ENCODE measurements at regions not wholly inside any gene's neighbourhood (a gene's known extent, or its start where the extent isn't known, plus 50 kb on each side); places are given as distances from the start of the nearest gene placed in this dataset.
A peak's percentile ranks its signal among the peaks of the same experiment; 100 is the strongest.

DNA sequence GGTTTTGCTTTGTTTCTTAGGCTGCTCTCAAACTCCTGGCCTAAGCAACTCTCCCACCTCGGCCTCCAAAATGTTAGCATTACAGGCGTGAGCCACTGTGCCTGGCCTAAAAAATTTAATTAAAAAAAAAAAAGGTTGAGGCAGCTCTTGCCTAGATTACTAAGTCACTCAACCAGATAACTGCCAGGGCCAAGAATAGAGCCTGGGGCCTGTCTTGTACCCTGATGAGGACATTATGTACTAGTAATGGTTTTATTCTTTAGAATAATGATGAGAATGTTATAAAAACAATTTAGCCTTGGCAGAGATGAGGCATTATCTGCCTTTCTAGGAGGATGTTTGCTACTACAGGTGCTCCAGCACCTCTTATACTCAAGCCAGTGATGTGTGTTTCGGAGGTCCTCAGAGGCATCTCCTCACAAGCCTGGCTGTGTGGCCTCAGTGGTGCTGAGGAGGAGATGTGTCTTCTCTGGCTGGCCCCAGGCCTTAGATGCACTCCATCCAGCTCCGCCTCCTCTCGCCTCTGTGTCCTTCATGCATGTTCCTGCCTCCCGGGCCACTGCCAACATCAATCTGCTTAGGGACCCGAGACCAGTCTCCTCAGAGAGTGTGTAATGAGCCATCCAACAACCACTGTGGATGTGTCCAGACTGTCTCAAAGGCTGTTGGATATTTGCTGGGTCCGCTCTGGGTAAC lies 337.7 kb upstream of the GATB start:
- DNase-seq, result no peak

- no peak for DNase-seq
Measured at GRCh38 chr4:152097371-152097770, 336.6 kb upstream of the GATB start.

DNA sequence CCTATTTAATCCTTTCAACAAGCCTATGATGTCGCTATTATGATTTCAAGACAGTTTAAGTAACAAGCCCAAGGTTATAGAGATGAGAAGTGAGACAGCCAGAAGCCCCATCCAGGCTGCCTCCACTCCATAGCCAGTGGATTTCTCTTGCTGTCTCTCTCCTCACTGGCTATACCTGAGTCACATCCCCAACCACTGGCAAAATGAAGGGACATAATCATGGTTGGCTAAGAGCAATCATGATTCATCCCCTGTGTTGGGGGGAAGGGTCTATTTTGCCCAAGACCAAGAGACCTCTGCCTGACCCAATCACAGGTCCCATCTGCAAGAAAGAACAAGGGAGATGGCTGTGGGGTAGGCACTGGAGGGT lies 334.9 kb upstream of the GATB start:
- no peak for DNase-seq

- peak in 1 of 3 donors; percentile 52 for DNase-seq
Measured at GRCh38 chr4:152094970-152095700, 334.3 kb upstream of the GATB start.

DNA sequence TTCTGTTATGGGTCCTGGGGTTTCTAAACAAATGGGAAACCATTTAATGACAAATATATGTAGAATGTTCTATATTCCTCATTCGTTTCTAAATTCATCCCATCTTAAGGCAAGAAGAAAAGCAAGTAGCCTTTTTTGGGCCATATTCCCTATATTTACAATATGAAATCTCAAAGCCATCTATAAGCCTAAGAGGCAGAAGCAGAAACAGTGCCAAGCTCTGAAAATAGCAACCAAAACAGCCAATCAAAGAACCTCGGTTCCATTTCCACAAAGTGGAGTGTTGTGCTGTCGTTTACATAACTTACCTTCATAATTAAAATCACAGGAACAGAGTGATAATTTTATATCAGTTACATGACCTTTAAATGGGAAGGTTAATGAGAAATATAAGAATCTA lies 330.6 kb upstream of the GATB start:
- no peak for DNase-seq

- peak in 1 of 3 donors; percentile 71 for DNase-seq
Measured at GRCh38 chr4:152090543-152090942, 329.7 kb upstream of the GATB start.

GRCh38 chr4:152089584-152089983 lies 328.8 kb upstream of the GATB start:
- no peak for DNase-seq

DNA sequence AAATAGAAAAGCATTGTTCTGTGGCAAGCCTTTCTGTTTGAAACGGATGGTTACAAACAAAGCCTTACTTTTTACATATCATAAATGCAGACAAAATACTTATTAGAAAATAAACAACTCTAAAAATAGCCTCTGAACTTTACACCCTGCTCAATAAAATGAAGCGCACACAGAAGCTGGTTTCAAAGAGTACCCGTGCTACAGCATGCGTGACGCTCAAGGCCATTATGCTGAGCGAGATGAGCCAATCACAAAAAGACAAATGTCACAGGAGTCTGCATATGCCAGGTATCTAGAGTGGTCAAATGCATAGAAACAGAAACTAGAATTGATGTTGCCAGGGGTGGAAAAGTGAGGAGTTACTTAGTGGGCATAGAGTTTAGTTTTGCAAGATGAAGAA lies 326.5 kb upstream of the GATB start:
- DNase-seq, result no peak

GRCh38 chr4:152085657-152086056 lies 324.9 kb upstream of the GATB start:
- DNase-seq, result no peak

DNA sequence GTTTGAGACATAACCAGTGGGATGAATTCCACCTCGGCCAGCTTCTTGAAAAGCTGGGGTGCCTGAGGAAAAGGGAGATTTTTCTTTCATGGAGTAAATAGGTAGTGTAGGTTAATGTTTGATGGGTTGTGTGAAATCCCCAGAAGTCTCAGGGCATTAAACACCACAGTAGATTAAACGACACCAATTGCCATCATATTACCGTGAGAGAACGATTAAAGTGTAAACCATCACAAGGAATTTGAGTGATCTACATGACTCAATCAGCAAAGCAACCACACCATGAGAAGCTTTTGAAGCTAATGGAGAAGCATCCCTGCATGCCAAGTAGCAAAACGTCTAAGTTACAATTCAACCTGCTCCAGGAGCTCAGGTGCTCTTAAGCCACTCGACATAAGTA lies 322.5 kb upstream of the GATB start:
- DNase-seq, result no peak

GRCh38 chr4:152081024-152081423 lies 320.2 kb upstream of the GATB start:
- no peak for DNase-seq

- DNase-seq, result no peak
Measured at GRCh38 chr4:152079543-152080293, 318.9 kb upstream of the GATB start.

DNA sequence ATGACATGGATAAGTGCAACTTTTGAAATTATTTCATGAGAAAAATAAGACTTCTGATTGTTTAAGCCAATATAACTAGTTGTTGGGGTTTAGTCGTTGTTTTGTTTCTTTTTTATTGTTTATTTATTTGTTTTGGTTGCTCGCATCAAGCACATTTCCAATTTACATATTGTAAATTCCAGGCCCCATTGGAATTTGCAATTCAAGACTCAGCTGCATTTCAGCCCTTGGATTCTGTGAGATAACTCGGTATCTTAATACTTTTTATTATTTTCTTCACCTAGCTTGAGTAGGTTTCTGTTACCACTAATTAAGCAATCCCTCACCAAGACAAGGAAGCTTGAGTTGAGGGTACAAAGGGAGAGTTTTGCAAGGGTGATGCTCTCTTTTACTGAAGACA lies 318.3 kb upstream of the GATB start:
- DNase-seq, result no peak

DNA sequence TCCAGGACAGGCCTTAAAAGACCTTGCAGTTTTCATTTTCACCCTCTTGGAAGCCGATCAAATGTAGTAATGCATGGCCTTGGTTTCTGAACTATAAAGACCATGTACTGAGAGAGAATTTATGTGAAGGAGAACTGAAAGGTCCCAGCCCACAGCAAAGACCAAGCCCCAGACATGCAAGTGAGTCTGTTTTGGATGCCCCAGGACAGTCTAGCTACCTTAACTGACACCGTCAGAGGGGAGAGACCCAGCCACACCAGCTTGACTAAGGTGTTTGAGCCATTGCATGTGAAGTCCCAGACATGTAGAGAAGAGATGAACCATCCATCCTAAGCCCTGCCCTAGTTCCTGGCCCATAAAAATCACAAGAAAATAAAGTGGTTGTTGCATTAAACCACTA lies 316.8 kb upstream of the GATB start:
- DNase-seq, result no peak

DNA sequence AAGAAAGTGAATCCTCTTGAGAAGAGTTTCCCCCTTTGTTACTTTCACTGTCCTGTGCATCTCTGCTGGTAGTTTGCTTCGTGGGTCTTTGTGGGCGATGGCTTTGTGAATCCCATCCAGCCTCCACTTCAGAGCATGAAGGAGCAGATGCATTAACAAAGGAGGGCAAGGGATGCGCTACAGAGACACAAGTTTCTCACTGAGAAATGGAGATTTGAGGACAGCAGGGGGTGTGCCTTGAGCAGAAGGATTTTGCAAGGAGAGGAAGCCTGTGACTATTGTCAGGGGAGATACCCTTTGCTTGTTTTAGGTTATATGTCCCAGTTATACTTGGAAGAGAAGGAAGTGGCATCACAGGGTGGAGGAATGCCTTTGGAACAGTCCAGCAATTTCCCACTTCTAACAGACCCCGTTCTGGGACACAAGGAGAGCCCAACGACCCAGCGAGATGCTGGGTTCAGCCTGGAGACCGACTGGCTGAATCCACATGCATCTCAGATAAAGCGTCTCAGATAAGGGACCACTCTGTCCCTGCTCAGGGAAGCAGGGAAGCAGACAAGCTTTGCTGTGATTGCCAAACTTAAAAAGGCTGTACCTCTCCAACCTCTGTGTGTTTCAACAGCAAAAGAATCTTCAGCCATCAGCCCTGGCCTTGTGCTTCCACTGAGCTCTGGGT lies 314.6 kb upstream of the GATB start:
- no peak for DNase-seq

DNA sequence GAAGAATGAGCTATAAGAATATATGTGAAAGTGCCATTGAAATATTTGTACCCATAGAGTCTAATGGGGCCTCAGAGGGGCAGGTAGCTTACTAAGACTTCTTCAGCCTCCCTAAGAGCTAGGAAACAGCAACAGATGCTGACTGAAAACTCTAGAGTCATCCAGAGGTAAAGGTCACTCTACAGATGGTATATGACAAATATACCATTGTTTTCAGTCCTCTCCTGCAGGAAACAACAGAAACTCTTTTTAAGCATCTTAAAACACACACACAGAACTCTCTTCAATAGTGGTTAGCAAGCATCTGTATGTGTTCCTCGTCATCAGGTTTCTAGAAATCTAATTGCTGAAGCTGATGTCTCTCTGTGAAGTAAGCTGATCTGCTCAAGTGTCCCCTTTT lies 313.8 kb upstream of the GATB start:
- DNase-seq, result no peak

DNA sequence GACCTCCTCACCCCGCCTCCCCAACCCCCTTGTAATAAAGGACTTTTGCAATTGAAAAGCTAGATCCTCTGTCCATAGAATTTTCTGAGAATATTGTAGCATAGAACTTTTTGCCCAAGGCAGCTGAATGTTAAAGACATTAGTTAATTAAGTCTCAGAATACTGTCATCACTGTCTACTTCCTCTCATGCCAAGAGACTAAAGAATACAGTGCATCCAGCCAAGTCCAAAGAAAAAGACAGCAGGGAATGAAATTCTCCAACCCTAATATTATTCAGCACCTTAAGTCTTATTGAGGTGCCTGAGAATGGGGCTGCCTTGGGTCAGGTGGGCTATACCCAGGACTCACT lies 313.3 kb upstream of the GATB start:
- no peak for DNase-seq

- no peak for DNase-seq
Measured at GRCh38 chr4:152073351-152074087, 312.7 kb upstream of the GATB start.

- no peak for DNase-seq
Measured at GRCh38 chr4:152072906-152073305, 312.1 kb upstream of the GATB start.

DNA sequence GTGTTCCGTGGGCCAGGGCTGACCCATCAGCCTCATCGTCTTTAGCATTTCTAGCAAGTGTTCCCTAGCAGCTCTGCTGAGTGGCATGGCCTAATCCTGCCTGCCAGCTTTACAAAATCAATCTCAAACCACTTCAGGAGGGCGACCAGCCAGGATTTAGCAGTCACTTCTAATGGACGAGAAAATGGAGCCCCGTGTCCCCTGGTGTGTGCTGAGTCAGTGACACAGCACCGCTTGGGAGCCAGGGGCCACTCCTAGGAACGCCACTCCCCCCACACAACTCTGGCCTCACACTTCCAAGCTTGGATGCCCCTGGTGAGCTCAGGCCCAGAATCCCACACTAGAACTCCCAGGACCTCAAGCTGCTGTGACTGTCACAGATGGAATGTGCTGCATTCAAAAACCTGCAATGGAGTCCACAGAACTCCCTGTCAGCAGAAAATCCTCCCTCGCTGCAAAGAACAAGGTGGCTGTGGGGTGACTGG lies 311.2 kb upstream of the GATB start:
- no peak for DNase-seq

- DNase-seq, result no peak
Measured at GRCh38 chr4:152070854-152071253, 310.0 kb upstream of the GATB start.

GRCh38 chr4:152068866-152069265 lies 308.1 kb upstream of the GATB start:
- DNase-seq, result no peak

Data from muscle of back (tissue), 3 donors.